OCI-LY7 (cell line): ENCODE measurements at regions not wholly inside any gene's neighbourhood (a gene's known extent, or its start where the extent isn't known, plus 50 kb on each side); places are given as distances from the start of the nearest gene placed in this dataset.

Experiments used
- BruUV-seq: library from RNA; stranded (reverse); fragments of 400-500 nt; replicated peaks from 2 replicates; lab custom pipeline; 2021; lab: Mats Ljungman, UMichigan
- CTCF ChIA-PET: fragments of 300-600 bp; sonication (Branson Sonifier 250); formaldehyde crosslinking; loops from one replicate; lab custom pipeline; 2022; ENCODE audit warnings: antibody characterized with exemption; ENCODE audit not compliant: unreplicated experiment; lab: Charles Lee
- POLR2A ChIA-PET: fragments of 300-600 bp; sonication (Branson Sonifier 250); formaldehyde crosslinking; loops from one replicate; lab custom pipeline; 2022; ENCODE audit warnings: antibody characterized with exemption; lab: Charles Lee
- DNase-seq: peaks from one replicate; pipeline ENCODE4 v3.0.0-alpha.2; 2015; ENCODE audit warnings: low spot score
- H2AFZ ChIP-seq: fragments of 200-600 bp; sonication (generic), shearing (Covaris generic); 2 replicates; pipeline ENCODE4 v1.6.1; 2014; ENCODE audit warnings: mild to moderate bottlenecking, antibody characterized with exemption, low read length, moderate library complexity
- H3K27ac ChIP-seq: fragments of 200-600 bp; sonication (generic); 2 replicates; pipeline ENCODE4 v1.5.1; 2014; ENCODE audit warnings: mixed run types, low read depth, mild to moderate bottlenecking, moderate library complexity, low read length, inconsistent platforms; ENCODE audit not compliant: poor library complexity, severe bottlenecking
- H3K36me3 ChIP-seq: fragments of 200-600 bp; sonication (generic); 2 replicates; pipeline ENCODE4 v1.6.1; 2014; ENCODE audit warnings: mild to moderate bottlenecking, antibody characterized with exemption, low read length, moderate library complexity, mixed read lengths; ENCODE audit not compliant: insufficient read depth
- H3K4me1 ChIP-seq: fragments of 200-600 bp; sonication (generic); 2 replicates; pipeline ENCODE4 v1.5.1; 2014; ENCODE audit warnings: mild to moderate bottlenecking, low read length; ENCODE audit not compliant: insufficient read depth, poor library complexity, severe bottlenecking
- H3K4me2 ChIP-seq: fragments of 200-600 bp; sonication (generic); 2 replicates; pipeline ENCODE4 v1.6.1; 2014; ENCODE audit warnings: mild to moderate bottlenecking, low read length
- H3K4me3 ChIP-seq: fragments of 200-600 bp; sonication (generic); 2 replicates; pipeline ENCODE4 v1.5.1; 2014; ENCODE audit warnings: mild to moderate bottlenecking, low read depth, low read length; ENCODE audit not compliant: poor library complexity, severe bottlenecking
- H3K79me2 ChIP-seq: fragments of 200-600 bp; sonication (generic); 2 replicates; pipeline ENCODE4 v1.6.1; 2016; ENCODE audit warnings: low read depth, mild to moderate bottlenecking, low read length, moderate library complexity, mixed read lengths; ENCODE audit not compliant: insufficient read depth
- H3K9me2 ChIP-seq: fragments of 200-600 bp; sonication (generic); 2 replicates; pipeline ENCODE4 v1.6.1; 2016; ENCODE audit warnings: mild to moderate bottlenecking, low read length, mixed read lengths; ENCODE audit not compliant: insufficient read depth
- H3K9me3 ChIP-seq: fragments of 200-600 bp; sonication (generic); 2 replicates; pipeline ENCODE4 v1.6.1; 2014; ENCODE audit warnings: mild to moderate bottlenecking, mixed run types, low read length, mixed read lengths
- H4K20me1 ChIP-seq: fragments of 200-600 bp; sonication (generic); 2 replicates; pipeline ENCODE4 v1.6.1; 2014; ENCODE audit warnings: mild to moderate bottlenecking, antibody characterized with exemption, low read length, moderate library complexity, mixed read lengths; ENCODE audit not compliant: insufficient read depth
- CTCF ChIP-seq: fragments of 200-600 bp; sonication (generic); conservative IDR thresholded peaks from 2 replicates; pipeline ENCODE4 v1.5.1; 2014; ENCODE audit warnings: mild to moderate bottlenecking, antibody characterized with exemption, low read length, moderate library complexity, mixed read lengths
- EZH2phosphoT487 ChIP-seq: fragments of 200-600 bp; sonication (generic); IDR thresholded peaks from 2 replicates; pipeline ENCODE4 v1.6.1; 2018; ENCODE audit warnings: low read depth, borderline replicate concordance, mild to moderate bottlenecking, mixed run types, antibody characterized with exemption, low read length, moderate library complexity, mixed read lengths
- intact Hi-C: fragments of 100-400 bp; cut with micrococcal nuclease; formaldehyde crosslinking; loops from one replicate; pipeline ENCODE4 v1.10.0; 2022; ENCODE audit not compliant: unreplicated experiment

DNA sequence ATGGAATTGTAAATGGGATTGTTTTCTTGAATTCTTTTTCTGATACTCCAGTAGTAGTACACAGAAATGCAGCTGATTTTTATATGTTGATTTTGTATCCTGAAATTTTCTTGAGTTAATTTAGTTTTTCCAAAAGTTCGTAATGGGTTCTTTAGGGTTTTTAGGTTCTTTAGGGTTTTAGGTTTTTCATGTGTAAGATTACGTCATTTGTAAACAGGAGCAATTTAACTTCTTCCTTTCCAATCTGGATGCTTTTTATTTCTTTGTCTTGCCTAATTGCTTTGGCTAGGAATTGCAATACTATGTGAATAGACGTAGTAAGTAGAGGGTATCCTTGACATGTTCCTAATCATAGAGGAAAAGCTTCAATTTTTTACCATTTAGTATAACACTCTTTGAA, 568.6 kb downstream of the MMUT start:
- ChIA-PET CTCF (no interaction called here), POLR2A (no interaction called here)
- no peaks in the 10 kb centered on the region for H3K9me3 ChIP-seq
- no peak overlapping the region for H3K4me2 ChIP-seq
- peaks cover 4% of the 10 kb centered on the region; the same call in 1 of the 2 replicates for H4K20me1 ChIP-seq
- intact Hi-C loops = no loop called here
- no peak for DNase-seq
- H2AFZ ChIP-seq = no peak overlapping the region
- no peak overlapping the region for H3K4me3 ChIP-seq
- H3K9me2 ChIP-seq = no peaks in the 10 kb centered on the region
- no TSS peak for BruUV-seq
- no peaks in the 10 kb centered on the region for H3K4me1 ChIP-seq
- H3K27ac ChIP-seq = no peak overlapping the region
- TF ChIP-seq CTCF = no peak
- TF ChIP-seq EZH2phosphoT487 = no peak
- H3K36me3 ChIP-seq = no peaks in the 10 kb centered on the region
- H3K79me2 ChIP-seq = no peaks in the 10 kb centered on the region

GRCh38 chr6:48893048-48893447, 570.0 kb downstream of the MMUT start:
- Histone ChIP-seq H3K4me1 (no peaks in the 10 kb centered on the region), H3K79me2 (no peaks in the 10 kb centered on the region), H3K4me2 (no peak overlapping the region), H3K27ac (no peak overlapping the region), H2AFZ (no peak overlapping the region), H3K9me2 (no peaks in the 10 kb centered on the region), H3K36me3 (no peaks in the 10 kb centered on the region), H3K9me3 (no peaks in the 10 kb centered on the region), H4K20me1 (peaks cover 4% of the 10 kb centered on the region; the same call in 1 of the 2 replicates), H3K4me3 (no peak overlapping the region)
- ChIA-PET CTCF (no interaction called here), POLR2A (no interaction called here)
- BruUV-seq = no TSS peak
- no peak for DNase-seq
- intact Hi-C loops = no loop called here
- no peak for TF ChIP-seq EZH2phosphoT487
- no peak for TF ChIP-seq CTCF

DNA sequence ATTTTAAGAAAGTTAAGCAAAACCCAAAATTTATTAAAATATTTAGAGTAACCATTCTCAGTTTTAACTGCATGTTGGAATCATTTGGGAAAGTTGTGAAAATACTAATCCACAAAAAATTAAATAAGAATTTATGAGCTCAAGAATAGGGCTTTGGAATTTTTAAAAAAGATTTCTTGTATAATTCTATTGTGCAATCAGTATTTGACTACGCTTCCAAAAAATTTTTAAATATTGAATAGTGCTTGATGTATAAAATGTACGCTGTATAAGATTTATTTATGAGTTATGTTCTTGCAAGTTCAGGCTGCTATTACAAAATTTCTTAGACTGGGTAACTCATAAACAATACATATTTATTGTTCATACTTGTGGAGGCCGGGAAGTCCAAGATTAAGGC, 571.7 kb downstream of the MMUT start:
- intact Hi-C loops = no loop called here
- BruUV-seq = no TSS peak
- H2AFZ ChIP-seq = no peak overlapping the region
- no peak overlapping the region for H3K4me3 ChIP-seq
- no peaks in the 10 kb centered on the region for H3K36me3 ChIP-seq
- H3K27ac ChIP-seq = no peak overlapping the region
- H3K9me3 ChIP-seq = no peaks in the 10 kb centered on the region
- no peaks in the 10 kb centered on the region for H3K9me2 ChIP-seq
- H4K20me1 ChIP-seq = peaks cover 4% of the 10 kb centered on the region; the same call in 1 of the 2 replicates
- H3K79me2 ChIP-seq = no peaks in the 10 kb centered on the region
- H3K4me2 ChIP-seq = no peak overlapping the region
- no peaks in the 10 kb centered on the region for H3K4me1 ChIP-seq
- ChIA-PET CTCF (no interaction called here), POLR2A (interaction anchor here (0.6 kb wide), 1 partner anchor 80 kb away, joined by 3 read pairs; no protein-coding TSS in a partner anchor)
- TF ChIP-seq EZH2phosphoT487 = no peak
- TF ChIP-seq CTCF = no peak
- no peak for DNase-seq
